ENCODE measurements at regions not wholly inside any gene's neighbourhood (a gene's known extent, or its start where the extent isn't known, plus 50 kb on each side); places are given as distances from the start of the nearest gene placed in this dataset.

- peak overlapping the region in 1 of 4 donors; percentile 3 for H3K4me3 Mint-ChIP-seq
- Histone ChIP-seq H3K9me3 (ENCODE audit: control insufficient read depth in 2 of 2, low read length in 2 of 2) (no peaks in the 10 kb centered on the region), H3K36me3 (ENCODE audit: control insufficient read depth, insufficient read depth, low read length) (no peaks in the 10 kb centered on the region), H3K4me3 (ENCODE audit: low read depth, low read length) (no peak overlapping the region), H3K27ac (ENCODE audit: insufficient read depth, low read length, poor library complexity, severe bottlenecking) (peak overlapping the region; percentile 77), H3K4me1 (ENCODE audit: control insufficient read depth, insufficient read depth, low read length, poor library complexity, severe bottlenecking) (no peaks in the 10 kb centered on the region), H3K27me3 (ENCODE audit: control insufficient read depth, insufficient read depth, low read length) (no peaks in the 10 kb centered on the region)
- peaks cover 0 to 24% (median 12%) of the 10 kb centered on the region in 4 donors for H3K4me1 Mint-ChIP-seq
- peak overlapping the region in 2 of 3 donors; percentile 3 to 95 for H3K27ac Mint-ChIP-seq
- H3K27me3 Mint-ChIP-seq: no peaks in the 10 kb centered on the region
- ATAC-seq (ENCODE audit: low read depth in 2 of 2) (peak in 1 of 2 donors; percentile 94), DNase-seq (peak in 1 of 3 donors; percentile 83)
- peaks cover 3% of the 10 kb centered on the region for H3K36me3 Mint-ChIP-seq
- H3K9me3 Mint-ChIP-seq: peaks cover 0 to 4% (median 0%) of the 10 kb centered on the region in 7 donors
Measured at GRCh38 chr5:56638768-56639238, 176.5 kb upstream of the MAP3K1 start.

GRCh38 chr5:56638061-56638621 is 177.2 kb upstream of the MAP3K1 start:
- Mint-ChIP-seq H3K36me3 (peaks cover 3% of the 10 kb centered on the region), H3K27me3 (no peaks in the 10 kb centered on the region), H3K27ac (peak overlapping the region in 2 of 3 donors; percentile 29 to 95), H3K4me1 (peaks cover 2 to 24% (median 12%) of the 10 kb centered on the region in 4 donors), H3K4me3 (no peak overlapping the region), H3K9me3 (peaks cover 0 to 4% (median 0%) of the 10 kb centered on the region in 7 donors)
- ATAC-seq (ENCODE audit: low read depth in 2 of 2) (no peak), DNase-seq (no peak)
- Histone ChIP-seq H3K27ac (ENCODE audit: insufficient read depth, low read length, poor library complexity, severe bottlenecking) (peak overlapping the region; percentile 77), H3K9me3 (ENCODE audit: control insufficient read depth in 2 of 2, low read length in 2 of 2) (no peaks in the 10 kb centered on the region), H3K27me3 (ENCODE audit: control insufficient read depth, insufficient read depth, low read length) (no peaks in the 10 kb centered on the region), H3K4me3 (ENCODE audit: low read depth, low read length) (no peak overlapping the region), H3K36me3 (ENCODE audit: control insufficient read depth, insufficient read depth, low read length) (no peaks in the 10 kb centered on the region), H3K4me1 (ENCODE audit: control insufficient read depth, insufficient read depth, low read length, poor library complexity, severe bottlenecking) (no peaks in the 10 kb centered on the region)

DNA sequence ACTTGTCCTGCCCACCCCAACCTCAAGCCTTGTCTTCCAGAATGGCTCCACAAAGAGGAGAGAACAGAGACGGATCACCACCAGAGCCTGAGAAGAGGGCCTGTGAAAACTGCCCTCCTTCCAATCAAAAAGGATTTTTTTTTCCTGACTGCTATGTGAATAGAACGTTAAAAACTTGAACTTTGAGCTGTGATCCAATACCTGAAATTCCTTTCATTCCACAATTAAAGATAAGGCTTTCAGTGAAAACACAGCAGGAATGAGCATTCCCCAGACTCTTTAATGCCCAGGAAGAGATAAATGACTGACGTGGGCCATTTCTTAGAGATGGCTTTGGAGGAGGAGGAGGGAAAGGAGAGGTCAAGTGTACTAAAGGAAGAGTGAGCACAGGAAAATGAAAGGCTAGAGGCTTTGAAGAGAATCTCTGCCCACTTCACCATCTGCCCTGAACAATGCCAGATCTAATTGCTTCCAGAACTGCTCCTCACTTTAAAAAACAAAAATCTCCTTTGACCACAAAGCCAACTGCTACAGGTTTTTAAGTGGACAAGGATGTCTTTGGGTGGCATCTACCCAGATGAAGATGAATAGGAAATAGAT is 177.9 kb upstream of the MAP3K1 start:
- Histone ChIP-seq H3K4me1 (ENCODE audit: control insufficient read depth, insufficient read depth, low read length, poor library complexity, severe bottlenecking) (no peaks in the 10 kb centered on the region), H3K36me3 (ENCODE audit: control insufficient read depth, insufficient read depth, low read length) (no peaks in the 10 kb centered on the region), H3K9me3 (ENCODE audit: control insufficient read depth in 2 of 2, low read length in 2 of 2) (no peaks in the 10 kb centered on the region), H3K27me3 (ENCODE audit: control insufficient read depth, insufficient read depth, low read length) (no peaks in the 10 kb centered on the region), H3K27ac (ENCODE audit: insufficient read depth, low read length, poor library complexity, severe bottlenecking) (peak overlapping the region; percentile 77), H3K4me3 (ENCODE audit: low read depth, low read length) (no peak overlapping the region)
- ATAC-seq (ENCODE audit: low read depth in 2 of 2): no peak
- no peak for DNase-seq
- peaks cover 0 to 4% (median 0%) of the 10 kb centered on the region in 7 donors for H3K9me3 Mint-ChIP-seq
- H3K36me3 Mint-ChIP-seq: peaks cover 3% of the 10 kb centered on the region
- H3K4me1 Mint-ChIP-seq: peaks cover 7 to 27% (median 13%) of the 10 kb centered on the region in 4 donors
- H3K27ac Mint-ChIP-seq: peak overlapping the region in 1 of 3 donors; percentile 95
- H3K4me3 Mint-ChIP-seq: no peak overlapping the region
- peaks cover 5% of the 10 kb centered on the region for H3K27me3 Mint-ChIP-seq

DNA sequence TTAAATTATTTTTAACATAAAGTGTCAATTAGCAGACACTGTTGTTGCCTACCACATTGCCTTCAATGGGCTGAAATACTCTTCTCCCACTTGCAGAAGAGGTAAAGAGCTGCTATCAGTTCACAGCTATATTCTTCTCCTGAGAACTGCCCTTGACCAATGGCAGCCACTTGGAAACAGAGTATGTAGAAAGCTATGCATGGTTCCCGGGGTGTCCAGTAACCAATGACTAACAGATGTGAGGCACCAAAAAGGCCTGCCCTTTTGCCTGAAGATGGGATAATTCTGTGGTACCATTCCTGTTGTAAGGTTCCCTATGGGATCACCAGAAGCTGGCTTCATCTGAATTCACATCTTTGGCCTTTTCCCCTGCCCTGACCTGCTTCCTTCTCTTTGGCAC is 181.4 kb upstream of the MAP3K1 start:
- no peak for ATAC-seq (ENCODE audit: low read depth in 2 of 2)
- Mint-ChIP-seq H3K9me3 (peaks cover 0 to 5% (median 2%) of the 10 kb centered on the region in 7 donors), H3K36me3 (peaks cover 7% of the 10 kb centered on the region), H3K4me1 (peaks cover 5 to 22% (median 17%) of the 10 kb centered on the region in 4 donors), H3K27me3 (peaks cover 8% of the 10 kb centered on the region), H3K4me3 (no peak overlapping the region), H3K27ac (peak overlapping the region in 1 of 3 donors; percentile 52)
- H3K4me1 ChIP-seq (ENCODE audit: control insufficient read depth, insufficient read depth, low read length, poor library complexity, severe bottlenecking): no peaks in the 10 kb centered on the region
- H3K27ac ChIP-seq (ENCODE audit: insufficient read depth, low read length, poor library complexity, severe bottlenecking): no peak overlapping the region
- H3K4me3 ChIP-seq (ENCODE audit: low read depth, low read length): no peak overlapping the region
- DNase-seq: no peak
- no peaks in the 10 kb centered on the region for H3K27me3 ChIP-seq (ENCODE audit: control insufficient read depth, insufficient read depth, low read length)
- no peaks in the 10 kb centered on the region for H3K9me3 ChIP-seq (ENCODE audit: control insufficient read depth in 2 of 2, low read length in 2 of 2)
- no peaks in the 10 kb centered on the region for H3K36me3 ChIP-seq (ENCODE audit: control insufficient read depth, insufficient read depth, low read length)

DNA sequence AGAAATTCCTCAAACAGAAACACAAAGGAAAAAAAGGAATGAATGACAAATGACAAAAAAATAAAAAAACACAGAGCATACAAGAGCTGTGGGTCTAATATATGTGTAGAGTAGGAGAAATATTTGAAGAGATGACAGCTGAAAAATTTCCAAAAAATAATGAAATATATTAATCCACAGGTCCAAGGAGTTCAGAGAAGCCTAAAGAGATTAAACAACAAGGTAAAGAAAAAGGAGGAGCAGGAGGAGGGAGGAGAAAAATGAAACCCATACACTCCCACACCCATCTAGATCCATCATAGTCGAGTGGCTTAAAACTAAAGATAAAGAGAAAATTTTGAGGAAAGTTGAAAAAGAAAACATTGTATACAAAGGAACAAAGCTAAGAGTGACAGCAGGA is 182.4 kb upstream of the MAP3K1 start:
- peak overlapping the region in 1 of 3 donors; percentile 49 for H3K27ac Mint-ChIP-seq
- peak overlapping the region in 1 of 4 donors; percentile 83 for H3K4me3 Mint-ChIP-seq
- peaks cover 3 to 26% (median 11%) of the 10 kb centered on the region in 4 donors for H3K4me1 Mint-ChIP-seq
- H3K27me3 ChIP-seq (ENCODE audit: control insufficient read depth, insufficient read depth, low read length): no peaks in the 10 kb centered on the region
- H3K27me3 Mint-ChIP-seq: peaks cover 9% of the 10 kb centered on the region
- DNase-seq (no peak), ATAC-seq (ENCODE audit: low read depth in 2 of 2) (no peak)
- peaks cover 2 to 6% (median 5%) of the 10 kb centered on the region in 7 donors for H3K9me3 Mint-ChIP-seq
- H3K4me1 ChIP-seq (ENCODE audit: control insufficient read depth, insufficient read depth, low read length, poor library complexity, severe bottlenecking): no peaks in the 10 kb centered on the region
- no peaks in the 10 kb centered on the region for H3K36me3 ChIP-seq (ENCODE audit: control insufficient read depth, insufficient read depth, low read length)
- no peak overlapping the region for H3K27ac ChIP-seq (ENCODE audit: insufficient read depth, low read length, poor library complexity, severe bottlenecking)
- no peak overlapping the region for H3K4me3 ChIP-seq (ENCODE audit: low read depth, low read length)
- H3K9me3 ChIP-seq (ENCODE audit: control insufficient read depth in 2 of 2, low read length in 2 of 2): no peaks in the 10 kb centered on the region
- peaks cover 7% of the 10 kb centered on the region for H3K36me3 Mint-ChIP-seq

DNA sequence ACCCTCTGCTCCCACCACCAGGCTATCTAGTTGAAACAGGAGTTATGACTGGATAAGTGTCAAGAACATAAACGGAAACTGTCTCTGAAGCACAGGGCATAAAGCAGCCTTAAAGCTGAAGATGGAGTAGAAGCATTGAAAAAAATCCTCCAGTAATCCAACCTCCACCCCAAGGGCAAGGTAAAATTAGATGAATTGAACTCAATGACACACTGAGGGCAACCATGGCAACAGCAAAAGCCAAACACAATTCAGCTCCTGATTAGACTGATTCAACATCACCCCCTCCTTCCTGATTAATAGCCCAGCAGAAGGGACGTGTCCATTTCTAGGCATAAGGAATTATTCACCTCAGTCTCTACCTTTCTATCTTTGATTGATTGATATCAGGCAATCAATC is 183.2 kb upstream of the MAP3K1 start:
- Histone ChIP-seq H3K9me3 (ENCODE audit: control insufficient read depth in 2 of 2, low read length in 2 of 2) (peaks cover 0 to under 1% of the 10 kb centered on the region in 2 experiments), H3K4me3 (ENCODE audit: low read depth, low read length) (no peak overlapping the region), H3K4me1 (ENCODE audit: control insufficient read depth, insufficient read depth, low read length, poor library complexity, severe bottlenecking) (no peaks in the 10 kb centered on the region), H3K27me3 (ENCODE audit: control insufficient read depth, insufficient read depth, low read length) (no peaks in the 10 kb centered on the region), H3K27ac (ENCODE audit: insufficient read depth, low read length, poor library complexity, severe bottlenecking) (no peak overlapping the region), H3K36me3 (ENCODE audit: control insufficient read depth, insufficient read depth, low read length) (no peaks in the 10 kb centered on the region)
- Mint-ChIP-seq H3K9me3 (peaks cover 2 to 7% (median 6%) of the 10 kb centered on the region in 7 donors), H3K4me3 (no peak overlapping the region), H3K27ac (no peak overlapping the region), H3K27me3 (peaks cover 9% of the 10 kb centered on the region), H3K4me1 (peaks cover 3 to 29% (median 7%) of the 10 kb centered on the region in 4 donors), H3K36me3 (peaks cover 7% of the 10 kb centered on the region)
- ATAC-seq (ENCODE audit: low read depth in 2 of 2): no peak
- DNase-seq: no peak

DNA sequence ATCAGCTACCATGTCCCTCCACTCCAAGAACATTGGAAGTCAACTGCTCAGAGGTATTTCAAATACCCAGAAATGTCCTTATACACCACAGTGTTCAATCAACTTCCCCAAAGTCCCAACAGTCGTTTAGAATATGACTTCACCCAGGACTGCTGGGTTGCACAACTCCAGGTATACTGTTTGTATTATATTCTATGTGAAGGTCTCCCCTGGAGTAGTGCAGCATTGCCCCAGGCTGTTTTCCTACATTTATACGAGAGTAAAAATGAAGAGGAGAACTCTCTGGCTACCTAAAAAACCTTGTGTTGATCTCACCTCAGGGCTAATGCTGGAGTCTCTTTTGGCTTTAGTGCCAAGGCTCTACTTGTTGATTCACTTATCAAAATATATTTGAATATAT is 183.6 kb upstream of the MAP3K1 start:
- H3K9me3 ChIP-seq (ENCODE audit: control insufficient read depth in 2 of 2, low read length in 2 of 2): peaks cover 0 to 3% of the 10 kb centered on the region in 2 experiments
- Mint-ChIP-seq H3K4me1 (peaks cover 7 to 29% (median 10%) of the 10 kb centered on the region in 4 donors), H3K27ac (no peak overlapping the region), H3K27me3 (peaks cover 9% of the 10 kb centered on the region), H3K4me3 (no peak overlapping the region), H3K36me3 (peaks cover 7% of the 10 kb centered on the region), H3K9me3 (peaks cover 2 to 8% (median 6%) of the 10 kb centered on the region in 7 donors)
- no peaks in the 10 kb centered on the region for H3K36me3 ChIP-seq (ENCODE audit: control insufficient read depth, insufficient read depth, low read length)
- ATAC-seq (ENCODE audit: low read depth in 2 of 2): no peak
- no peak overlapping the region for H3K27ac ChIP-seq (ENCODE audit: insufficient read depth, low read length, poor library complexity, severe bottlenecking)
- no peak overlapping the region for H3K4me3 ChIP-seq (ENCODE audit: low read depth, low read length)
- H3K27me3 ChIP-seq (ENCODE audit: control insufficient read depth, insufficient read depth, low read length): no peaks in the 10 kb centered on the region
- no peak for DNase-seq
- no peaks in the 10 kb centered on the region for H3K4me1 ChIP-seq (ENCODE audit: control insufficient read depth, insufficient read depth, low read length, poor library complexity, severe bottlenecking)

Measured in CD4-positive, CD25-positive, alpha-beta regulatory T cell (primary cell).